HG03135 (cell line): ENCODE measurements at regions not wholly inside any gene's neighbourhood (a gene's known extent, or its start where the extent isn't known, plus 50 kb on each side); places are given as distances from the start of the nearest gene placed in this dataset.
A peak's percentile ranks its signal among the peaks of the same experiment; 100 is the strongest.

Source experiments
- ATAC-seq: cut with Tn5 transposase; IDR thresholded peaks from one replicate; pipeline ENCODE4 v1.9.1; 2021; ENCODE audit warnings: mild to moderate bottlenecking, moderate library complexity; ENCODE audit not compliant: unreplicated experiment

DNA sequence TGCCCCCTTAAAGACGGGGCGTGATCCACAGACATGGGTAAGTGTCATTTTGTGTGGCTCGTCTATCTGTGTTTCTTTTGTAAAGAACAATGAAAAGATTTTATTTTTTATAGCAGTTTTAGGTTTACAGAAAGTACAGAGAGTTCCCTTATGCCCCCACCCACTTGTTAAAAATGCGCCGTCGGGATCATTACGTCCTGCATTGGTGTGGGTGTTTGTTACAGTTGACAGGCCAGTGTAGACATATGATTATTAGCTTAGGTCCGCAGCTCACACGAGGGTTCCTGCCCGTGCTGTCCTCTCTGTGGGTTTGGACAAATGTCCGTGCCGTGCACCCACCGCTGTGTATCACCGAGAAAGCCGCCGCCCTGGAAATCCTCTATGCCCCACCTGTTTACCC lies 50.5 kb downstream of the RGS12 start:
- no peak for ATAC-seq

DNA sequence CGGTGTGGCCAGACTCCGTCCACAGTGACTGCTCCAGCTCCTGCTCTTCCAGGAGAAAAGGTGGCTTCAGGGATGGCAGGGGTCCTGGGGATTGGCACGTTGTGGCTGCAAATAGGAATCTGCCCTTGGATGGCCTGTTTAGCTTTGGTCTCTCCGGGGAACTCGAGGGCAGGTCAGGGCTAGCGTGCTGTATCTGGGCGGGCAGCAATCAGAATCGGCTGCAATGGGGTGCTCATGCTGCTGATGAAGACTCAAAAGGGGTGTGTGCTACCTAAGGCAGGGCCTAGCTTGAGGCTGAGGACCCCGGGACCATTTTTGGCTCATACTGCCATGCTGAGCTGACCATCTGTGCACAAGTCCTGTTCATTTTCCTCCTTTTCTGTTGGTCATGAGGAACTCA lies 51.3 kb downstream of the RGS12 start:
- no peak for ATAC-seq

DNA sequence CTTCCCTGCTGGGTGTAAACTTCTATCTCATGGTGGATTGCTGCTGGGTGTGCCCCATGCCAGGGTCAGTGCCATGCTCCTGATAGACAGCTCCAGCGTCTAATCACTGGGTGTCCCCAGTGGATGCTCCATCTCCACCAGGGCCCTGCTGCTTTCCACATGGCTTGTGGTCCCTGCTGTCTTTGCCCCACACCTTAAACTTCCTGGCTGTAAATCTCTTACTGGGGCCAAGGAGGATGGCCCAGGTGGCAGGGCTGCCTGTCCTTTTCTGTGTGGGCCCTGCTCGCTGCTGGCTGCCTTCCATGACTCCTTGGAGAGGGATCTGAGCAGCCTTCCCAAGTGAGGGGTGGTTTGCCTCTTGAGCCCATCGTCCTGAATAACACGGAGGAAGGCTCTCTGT lies 51.8 kb downstream of the RGS12 start:
- ATAC-seq: no peak

DNA sequence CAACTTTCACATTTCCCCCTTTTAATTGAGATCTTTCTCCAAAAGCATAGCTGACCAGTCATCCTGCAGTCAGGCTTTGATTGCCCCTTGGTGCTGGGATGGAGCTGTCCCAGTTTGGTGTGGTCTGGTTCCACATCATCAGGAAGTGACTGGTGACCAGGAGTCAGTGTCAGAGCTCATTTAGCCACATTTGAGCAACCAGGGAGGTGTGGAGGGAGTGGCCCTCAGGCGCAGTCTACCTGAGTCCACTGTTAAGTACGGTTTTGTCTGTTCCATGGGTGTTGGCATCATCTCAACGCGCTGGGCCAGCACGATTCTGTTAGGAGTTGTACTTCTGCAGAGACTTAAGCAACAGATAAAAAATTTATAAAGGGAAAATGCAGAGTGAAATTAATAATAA lies 52.6 kb downstream of the RGS12 start:
- no peak for ATAC-seq

DNA sequence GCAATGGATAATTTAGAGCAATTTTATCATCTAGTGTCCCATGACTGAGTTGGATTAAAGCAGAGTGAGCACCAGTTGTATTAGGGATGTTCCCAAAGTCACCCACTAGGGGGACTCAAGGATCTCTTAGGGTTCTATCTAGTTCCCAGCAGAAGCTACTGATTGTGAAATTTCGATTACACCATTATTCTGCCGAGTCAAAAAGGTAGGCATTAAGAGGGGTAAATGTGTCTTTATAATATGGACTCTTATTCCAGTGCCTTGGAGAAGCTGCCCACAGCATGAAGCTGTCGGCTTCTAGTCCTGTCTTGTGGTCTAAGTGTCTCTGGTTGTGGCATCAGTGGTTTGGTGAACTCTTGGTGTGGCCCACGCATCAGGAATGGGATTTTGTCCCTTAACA lies 53.3 kb downstream of the RGS12 start:
- ATAC-seq: no peak

DNA sequence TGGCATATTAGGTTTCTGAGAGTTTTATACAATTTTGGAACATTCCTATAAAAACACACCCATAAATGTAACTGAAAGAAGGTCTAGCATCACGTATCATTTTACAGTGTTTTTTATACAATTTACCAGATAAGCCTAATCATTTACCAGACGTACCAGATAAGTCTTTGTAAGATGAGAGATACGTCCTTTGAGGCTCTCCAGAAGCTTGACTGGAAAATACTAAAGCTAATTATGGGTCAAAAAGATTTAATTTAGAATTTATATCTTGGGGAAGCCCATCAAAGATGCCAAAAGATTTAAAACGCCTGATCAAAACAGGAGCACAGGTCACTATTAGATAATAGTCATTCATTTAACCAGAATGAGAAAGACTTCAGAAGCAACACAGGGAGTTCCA lies 55.0 kb downstream of the RGS12 start:
- ATAC-seq: no peak

DNA sequence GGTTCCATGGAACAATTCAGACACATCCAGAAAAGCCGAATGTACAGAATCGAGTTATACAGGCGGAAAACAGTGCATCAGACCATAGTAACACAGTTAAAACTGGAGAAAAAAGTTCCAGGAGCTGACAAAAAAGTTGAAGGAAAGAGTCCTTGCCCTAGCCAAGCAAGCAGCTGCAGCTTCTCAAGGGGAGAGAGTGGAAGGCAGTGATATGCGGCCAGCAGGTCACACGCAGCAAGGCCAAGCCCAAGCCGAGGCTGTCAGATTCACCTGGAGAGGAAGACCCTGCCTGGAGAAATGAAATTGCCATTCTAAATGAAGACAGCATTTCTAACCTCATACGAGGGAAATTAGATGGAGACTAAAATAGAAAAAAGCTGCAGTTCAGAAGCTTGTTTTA lies 55.8 kb downstream of the RGS12 start:
- no peak for ATAC-seq

DNA sequence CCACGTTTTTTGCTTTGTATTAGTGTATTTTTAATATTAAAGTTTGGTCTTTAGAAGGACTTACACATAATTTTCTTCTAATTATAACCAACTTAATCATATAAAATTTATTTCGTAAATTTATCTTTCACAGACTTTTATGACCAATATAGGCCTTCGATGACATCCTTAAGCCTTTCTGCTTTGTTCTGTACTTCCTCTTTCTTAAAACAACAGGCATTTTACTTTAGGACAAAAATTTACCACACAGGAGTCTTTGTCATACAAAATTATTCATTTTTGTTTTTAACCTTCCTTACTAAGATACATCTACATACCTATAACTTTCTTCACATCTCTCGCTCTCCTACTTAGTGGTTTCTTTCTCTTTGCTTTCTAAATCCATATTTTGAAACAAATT lies 56.3 kb downstream of the RGS12 start:
- no peak for ATAC-seq

DNA sequence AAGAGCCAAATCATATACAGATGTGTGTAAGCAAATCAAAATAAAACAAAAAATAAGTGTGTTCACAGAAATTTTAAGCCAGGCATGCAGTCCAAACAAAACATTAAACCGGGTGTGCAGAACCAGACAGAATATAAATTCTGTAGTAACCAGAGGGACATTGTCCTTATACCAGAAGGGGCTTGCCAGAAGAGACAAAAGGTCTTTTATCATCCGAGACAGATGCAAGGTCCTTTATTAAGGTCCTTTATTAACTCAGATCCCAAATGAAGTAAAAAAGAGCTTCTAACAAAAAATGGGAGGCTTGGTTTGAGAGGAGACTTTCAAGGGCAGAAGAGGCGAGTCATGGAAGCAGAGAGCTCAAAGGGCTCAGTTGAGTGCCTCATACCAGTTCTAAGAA lies 59.2 kb downstream of the RGS12 start:
- no peak for ATAC-seq

DNA sequence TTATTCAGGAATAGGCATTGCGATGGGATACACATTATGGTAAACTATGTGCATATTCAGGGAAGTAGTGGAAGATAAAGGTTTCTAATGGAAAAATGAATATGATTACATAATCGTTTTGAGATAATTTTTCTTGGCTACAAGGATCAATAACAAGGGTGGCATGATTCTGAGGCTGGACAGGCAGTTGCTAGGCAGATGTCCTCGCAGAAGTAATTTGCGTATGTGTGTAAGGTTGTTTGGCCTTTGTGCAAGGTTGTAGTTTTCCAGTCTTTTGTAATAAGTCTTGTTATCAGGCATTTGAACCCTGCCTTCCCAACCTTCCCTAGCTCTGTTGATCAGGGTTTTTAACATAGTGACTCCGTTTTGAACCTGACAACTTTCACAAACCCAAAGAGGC lies 59.7 kb downstream of the RGS12 start:
- ATAC-seq: no peak

DNA sequence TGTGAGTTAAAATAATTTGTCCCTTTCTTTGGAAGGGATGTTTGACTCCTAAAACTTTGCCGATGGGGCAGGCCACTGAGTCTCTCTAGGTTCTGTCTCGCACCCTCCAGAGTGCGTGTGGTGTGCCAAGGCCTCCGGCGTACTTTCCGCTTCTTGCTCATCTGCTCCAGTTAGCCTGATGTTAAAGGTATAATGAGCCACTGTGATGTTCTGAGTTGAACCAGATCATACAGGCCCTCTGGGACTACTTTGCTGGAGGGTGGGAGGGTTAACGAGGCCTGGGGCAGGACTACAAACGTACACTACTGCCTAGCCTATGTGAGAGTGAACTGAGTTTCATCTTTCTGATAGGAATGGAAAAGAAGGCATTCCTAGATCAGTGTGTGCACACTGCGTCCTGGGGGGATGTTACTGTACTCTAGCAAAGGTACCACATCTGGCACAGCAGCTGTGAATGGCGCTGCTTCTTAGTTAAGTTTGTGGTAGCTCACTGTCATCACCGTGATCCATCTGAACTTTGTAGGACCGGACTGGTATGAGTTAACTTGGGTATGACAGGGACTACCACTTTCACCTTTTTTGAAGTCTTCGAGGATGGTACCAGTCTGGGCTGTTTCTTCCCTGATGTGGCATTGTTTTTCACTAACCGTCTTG lies 60.2 kb downstream of the RGS12 start:
- no peak for ATAC-seq

DNA sequence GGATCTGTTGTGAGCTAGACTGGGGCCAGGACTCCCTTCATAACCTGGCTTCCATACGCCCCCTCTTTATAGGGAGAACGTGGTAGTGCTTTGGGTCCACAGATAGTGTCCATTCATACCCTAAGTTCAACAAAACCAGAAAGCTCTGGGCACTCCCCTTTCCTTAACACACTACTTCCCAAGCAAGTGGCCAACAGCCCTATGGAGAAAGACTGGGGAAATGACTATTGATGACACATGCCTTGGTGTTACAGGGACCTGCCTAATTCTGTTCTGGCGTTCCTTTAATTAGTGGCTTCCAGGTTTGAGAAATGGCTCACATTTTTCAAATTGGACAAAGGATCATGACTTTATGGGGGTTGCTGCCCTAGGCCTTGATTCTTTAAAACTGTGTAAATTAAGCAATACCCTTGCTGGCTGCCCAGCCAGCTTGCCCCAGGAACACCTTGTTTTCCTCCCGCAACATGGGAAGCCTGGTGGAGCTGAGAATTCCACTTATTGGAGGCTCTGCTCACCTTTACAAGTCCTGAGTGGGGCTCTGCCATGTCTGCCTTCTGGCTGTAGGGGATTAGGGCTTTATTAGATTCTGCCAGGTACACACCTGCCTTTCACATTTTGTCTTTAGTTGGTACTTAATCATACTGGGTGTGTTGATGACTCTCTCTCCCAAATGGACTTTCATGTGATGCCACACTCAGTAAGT lies 61.1 kb downstream of the RGS12 start:
- no peak for ATAC-seq

DNA sequence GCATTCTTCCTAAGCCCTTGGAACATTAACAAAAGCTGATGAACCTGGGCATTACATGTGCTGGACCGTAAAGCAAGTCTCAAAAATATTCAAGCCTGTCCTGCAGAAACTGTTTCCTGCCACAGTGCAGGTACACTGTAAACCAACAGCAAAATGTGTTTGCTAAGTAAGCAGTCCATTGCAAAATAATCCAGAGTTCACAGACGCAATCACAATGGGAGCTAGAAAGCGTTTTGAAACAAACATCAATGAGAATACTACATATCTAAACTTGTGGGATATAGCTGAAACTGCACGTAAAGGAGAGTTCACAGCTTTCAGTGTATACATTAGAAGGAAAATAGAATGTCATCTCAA lies 61.6 kb downstream of the RGS12 start:
- no peak for ATAC-seq

DNA sequence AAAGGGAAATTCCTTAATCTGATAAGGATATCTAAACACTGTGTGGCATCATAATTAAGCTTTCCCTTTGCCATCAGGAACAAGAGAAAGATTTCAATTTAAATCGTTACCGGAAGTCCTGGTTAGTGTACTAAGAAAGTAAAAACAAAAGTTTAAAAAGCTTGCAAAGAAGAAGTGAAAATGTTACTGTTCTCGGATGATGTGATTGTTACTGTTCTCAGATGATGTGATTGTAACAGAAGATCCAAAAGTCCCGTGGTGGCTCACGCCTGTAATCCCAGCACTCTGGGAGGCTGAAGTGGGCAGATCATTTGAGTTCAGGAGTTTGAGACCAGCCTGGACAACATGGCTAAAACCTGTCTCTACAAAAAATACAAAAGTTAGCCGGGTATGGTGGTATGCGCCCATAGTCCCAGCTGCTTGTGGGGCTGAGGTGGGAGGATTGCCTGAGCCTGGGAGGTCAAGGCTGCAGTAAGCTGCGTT lies 62.5 kb downstream of the RGS12 start:
- peak; percentile 80 for ATAC-seq

DNA sequence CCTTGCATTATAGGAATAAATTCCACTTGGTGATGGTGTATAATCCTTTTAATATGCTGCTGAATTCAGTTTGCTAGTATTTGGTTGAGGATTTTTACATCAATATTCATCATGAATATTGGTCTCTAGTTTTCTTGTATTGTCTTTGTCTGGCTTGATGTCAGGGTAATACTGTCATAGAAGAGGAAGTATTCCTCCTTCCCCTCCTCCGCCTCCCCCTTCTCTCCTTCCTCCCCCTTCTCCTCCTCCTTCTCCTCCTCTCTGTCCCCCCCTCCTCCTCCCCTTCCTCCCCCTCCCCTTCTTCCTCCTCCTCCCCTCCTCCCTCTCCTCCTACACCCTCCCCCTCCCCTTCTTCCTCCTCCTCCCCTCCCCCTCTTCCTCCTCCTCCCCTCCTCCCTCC lies 65.8 kb downstream of the RGS12 start:
- no peak for ATAC-seq

DNA sequence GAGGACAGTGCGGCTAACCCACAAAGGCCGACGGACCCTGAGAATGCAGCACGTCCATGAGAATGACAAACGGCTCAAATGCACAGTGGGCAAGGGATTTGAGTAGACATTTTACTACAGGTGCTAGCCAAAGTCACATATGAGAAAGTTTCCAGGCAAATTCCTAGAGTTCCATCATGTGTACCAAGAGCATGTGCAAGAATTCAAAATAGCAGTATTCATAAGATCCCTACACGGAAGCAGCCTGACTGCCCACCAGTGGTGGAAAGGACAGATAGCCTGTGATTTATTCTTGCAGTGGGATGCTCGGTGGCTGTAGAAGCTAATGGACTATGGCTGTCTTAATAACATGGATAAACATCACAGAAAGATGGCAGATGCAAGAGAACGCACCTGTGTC lies 68.0 kb downstream of the RGS12 start:
- no peak for ATAC-seq

DNA sequence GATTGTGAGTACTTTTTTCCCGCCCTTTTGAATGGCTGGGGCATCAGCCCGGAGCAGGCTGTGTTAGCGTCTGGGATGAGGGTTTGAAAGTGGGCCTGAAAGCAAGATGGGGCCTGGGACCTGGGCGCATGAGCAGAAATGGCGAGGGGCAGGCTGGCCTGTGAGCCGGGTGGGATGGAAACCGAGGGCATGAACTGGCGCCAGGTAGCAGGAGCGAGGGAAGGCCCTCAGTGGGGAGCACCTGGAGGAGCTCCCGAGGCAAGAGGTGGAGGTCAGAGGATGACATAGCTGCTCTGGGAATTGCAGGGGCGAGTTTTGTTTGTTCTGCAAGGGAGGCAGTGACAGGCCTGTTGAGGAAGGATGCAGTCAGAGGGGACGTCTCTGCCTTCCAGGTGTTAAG lies 68.6 kb downstream of the RGS12 start:
- ATAC-seq: no peak

DNA sequence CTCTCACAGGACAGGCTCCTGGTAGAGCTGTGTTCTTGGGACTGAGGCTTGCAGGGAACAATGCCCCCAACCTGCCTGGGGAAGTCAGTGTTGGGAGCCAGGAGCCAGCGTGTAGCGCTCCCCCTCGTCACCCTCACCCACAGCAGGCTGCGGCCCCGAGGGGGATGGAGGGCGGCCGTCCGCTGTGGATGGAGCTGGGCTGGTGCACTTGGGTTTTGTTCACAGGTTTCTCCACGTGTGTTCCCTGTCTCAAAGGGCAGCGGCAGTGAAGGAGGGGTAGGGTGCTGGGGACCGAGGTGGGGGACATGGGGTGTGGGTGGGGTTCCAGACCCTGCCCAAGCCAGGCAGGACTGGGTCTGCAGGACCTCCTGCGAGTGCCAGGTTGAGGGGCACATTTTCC lies 69.1 kb downstream of the RGS12 start:
- ATAC-seq: no peak

DNA sequence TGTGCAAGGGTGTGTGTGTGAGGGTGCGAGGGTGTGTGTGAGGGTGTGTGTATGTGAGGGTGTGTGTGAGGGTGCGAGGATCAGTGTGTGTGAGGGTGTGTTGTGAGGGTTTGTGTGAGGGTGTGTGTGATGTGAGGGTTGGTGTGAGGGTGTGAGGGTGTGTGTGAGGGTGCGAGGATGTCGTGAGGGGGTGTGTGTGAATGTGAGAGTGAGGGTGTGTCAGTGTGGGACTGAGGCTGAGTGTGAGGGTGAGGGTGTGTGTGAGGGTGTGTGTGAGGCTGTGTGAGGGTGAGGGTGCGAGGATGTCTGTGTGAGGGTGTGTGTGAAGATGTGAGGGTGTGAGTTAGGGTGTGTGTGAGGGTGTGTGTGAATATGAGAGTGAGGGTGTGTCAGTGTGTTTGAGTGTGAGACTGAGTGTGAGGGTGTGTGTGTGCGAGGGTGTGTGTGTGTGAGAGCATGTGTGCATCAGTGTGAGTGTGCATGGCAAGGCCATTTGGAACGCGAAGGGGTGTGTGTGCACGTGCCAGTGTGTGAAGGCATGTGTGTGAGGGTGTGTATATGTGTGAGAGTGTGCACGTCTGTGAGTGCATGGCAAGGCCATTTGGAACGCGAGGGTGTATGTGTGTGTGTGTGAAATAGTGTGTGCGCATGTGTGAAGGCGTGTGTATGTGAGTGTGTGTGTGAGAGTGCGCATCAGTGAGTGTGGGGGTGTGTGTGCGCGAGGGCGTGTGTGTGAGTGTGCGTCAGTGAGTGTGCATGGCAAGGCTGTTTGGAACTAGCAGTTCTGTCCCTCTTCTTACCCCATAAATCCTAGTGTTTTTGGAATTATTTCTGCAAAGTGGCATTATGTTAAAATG lies 69.8 kb downstream of the RGS12 start:
- no peak for ATAC-seq

DNA sequence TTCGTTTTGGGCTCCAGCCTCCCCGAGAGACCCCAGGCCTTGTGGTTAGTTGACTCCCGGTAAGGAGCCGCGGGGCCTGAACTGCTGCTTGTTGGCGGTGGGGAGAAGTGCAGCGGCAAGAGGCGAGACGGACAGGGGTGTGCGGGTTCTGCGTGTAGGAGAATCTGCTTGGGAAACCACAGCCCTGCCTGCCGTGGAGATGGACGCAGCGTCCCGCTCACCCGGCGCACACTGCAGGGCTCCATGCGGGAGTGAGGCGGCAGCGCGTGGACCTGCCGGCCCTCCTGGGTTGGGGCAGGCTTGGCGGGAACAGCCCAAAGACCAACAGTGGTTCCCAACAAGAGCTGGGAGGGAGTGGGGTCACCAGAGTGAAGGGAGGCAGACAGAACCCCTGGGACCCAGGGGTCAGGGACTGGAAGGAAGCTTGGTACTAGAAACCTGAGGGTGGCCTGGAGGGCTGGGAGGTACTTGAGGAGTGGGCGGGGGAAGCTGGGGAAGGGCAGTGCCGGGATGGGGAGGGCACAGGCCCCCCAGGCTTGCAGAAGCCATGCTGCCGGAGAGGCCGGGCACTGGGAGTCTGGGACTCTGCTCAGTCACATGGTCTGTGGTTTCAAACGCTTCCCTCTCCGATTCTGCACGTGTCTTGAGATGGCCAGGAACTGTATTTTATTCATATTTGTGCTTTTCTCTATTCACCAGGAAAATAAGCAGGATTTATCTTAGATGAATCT lies 70.8 kb downstream of the RGS12 start:
- no peak for ATAC-seq

DNA sequence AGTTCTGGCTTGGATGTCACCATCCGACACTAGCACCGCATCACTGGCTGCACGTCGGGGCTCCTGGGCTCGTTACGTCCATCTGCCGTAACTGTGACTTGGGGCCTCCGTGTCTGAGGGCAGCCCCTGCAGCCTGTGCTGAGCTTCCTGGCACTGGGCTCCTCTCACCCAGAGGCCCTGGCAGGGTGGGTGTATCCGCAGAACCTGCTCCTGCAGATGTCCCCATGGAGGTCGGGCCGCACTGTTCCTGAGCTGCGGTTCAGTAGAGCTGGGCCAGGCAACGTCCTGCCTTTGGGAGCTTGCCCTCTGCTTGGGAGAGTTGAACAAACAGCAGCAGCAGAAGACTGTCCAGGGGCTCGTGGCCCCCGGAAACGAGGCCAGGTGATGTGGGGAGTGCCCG lies 71.4 kb downstream of the RGS12 start:
- ATAC-seq: no peak
